ENCODE measurements at regions not wholly inside any gene's neighbourhood (a gene's known extent, or its start where the extent isn't known, plus 50 kb on each side); places are given as distances from the start of the nearest gene placed in this dataset.
A peak's percentile ranks its signal among the peaks of the same experiment; 100 is the strongest.
"Not testable (repeated sequence)": the region's sequence is repeated elsewhere in the genome, so short reads cannot be mapped to it uniquely, and the experiment has no call there.

GRCh38 chr2:195094330-195094729, 562.7 kb upstream of the SLC39A10 start:
- H3K27ac ChIP-seq = no peak overlapping the region
- no peak for TF ChIP-seq ZFX (IDR thresholded peaks at IDR 0.05; ENCODE audit: borderline replicate concordance)
- TF ChIP-seq, protein P1, sequence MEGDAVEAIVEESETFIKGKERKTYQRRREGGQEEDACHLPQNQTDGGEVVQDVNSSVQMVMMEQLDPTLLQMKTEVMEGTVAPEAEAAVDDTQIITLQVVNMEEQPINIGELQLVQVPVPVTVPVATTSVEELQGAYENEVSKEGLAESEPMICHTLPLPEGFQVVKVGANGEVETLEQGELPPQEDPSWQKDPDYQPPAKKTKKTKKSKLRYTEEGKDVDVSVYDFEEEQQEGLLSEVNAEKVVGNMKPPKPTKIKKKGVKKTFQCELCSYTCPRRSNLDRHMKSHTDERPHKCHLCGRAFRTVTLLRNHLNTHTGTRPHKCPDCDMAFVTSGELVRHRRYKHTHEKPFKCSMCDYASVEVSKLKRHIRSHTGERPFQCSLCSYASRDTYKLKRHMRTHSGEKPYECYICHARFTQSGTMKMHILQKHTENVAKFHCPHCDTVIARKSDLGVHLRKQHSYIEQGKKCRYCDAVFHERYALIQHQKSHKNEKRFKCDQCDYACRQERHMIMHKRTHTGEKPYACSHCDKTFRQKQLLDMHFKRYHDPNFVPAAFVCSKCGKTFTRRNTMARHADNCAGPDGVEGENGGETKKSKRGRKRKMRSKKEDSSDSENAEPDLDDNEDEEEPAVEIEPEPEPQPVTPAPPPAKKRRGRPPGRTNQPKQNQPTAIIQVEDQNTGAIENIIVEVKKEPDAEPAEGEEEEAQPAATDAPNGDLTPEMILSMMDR (IDR thresholded peaks at IDR 0.05) = no peak

GRCh38 chr2:195092341-195092740, 564.7 kb upstream of the SLC39A10 start:
- no peak overlapping the region for H3K27ac ChIP-seq
- TF ChIP-seq, protein P1 (IDR thresholded peaks at IDR 0.05) = 0 out of 2 replicates have a peak, but pooled peaks have one; percentile 6
- no peak for TF ChIP-seq ZFX (IDR thresholded peaks at IDR 0.05; ENCODE audit: borderline replicate concordance)

DNA sequence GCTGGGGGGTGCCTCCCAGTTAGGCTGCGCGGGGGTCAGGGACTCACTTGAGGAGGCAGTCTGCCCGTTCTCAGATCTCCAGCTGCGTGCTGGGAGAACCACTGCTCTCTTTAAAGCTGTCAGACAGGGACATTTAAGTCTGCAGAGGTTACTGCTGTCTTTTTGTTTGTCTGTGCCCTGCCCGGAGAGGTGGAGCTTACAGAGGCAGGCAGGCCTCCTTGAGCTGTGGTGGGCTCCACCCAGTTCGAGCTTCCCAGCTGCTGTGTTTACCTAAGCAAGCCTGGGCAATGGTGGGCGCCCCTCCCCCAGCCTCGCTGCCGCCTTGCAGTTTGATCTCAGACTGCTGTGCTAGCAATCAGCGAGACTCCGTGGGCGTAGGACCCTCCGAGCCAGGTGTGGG, 584.2 kb upstream of the SLC39A10 start:
- not testable (repeated sequence) for H3K27ac ChIP-seq

- no peak overlapping the region for H3K27ac ChIP-seq
- TF ChIP-seq ZFX (IDR thresholded peaks at IDR 0.05; ENCODE audit: borderline replicate concordance) = no peak
- TF ChIP-seq, protein P1 (IDR thresholded peaks at IDR 0.05) = no peak
These were observed 600.0 kb upstream of the SLC39A10 start for GRCh38 chr2:195057001-195057400.

DNA sequence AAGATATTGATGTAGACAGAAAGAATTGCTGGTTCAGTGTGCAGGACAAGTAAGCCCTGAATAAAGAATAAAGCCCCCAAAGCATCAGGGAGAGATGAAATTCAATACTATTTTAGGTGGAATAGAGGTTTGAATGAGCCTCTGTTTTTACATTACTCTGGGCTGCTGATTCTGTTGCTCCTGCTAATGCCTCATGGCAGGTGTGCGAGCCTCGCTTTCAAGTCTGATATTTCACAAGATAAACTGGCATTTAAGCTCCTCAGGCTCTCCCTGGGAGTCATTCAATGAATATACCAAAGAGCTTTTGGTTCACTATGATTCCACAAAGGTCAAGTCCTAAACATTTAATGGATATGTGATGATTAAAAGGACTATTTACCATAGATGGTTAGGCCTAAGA, 601.0 kb upstream of the SLC39A10 start:
- TF ChIP-seq ZFX (IDR thresholded peaks at IDR 0.05; ENCODE audit: borderline replicate concordance) = no peak
- TF ChIP-seq, protein P1 (IDR thresholded peaks at IDR 0.05) = no peak
- H3K27ac ChIP-seq = no peak overlapping the region

DNA sequence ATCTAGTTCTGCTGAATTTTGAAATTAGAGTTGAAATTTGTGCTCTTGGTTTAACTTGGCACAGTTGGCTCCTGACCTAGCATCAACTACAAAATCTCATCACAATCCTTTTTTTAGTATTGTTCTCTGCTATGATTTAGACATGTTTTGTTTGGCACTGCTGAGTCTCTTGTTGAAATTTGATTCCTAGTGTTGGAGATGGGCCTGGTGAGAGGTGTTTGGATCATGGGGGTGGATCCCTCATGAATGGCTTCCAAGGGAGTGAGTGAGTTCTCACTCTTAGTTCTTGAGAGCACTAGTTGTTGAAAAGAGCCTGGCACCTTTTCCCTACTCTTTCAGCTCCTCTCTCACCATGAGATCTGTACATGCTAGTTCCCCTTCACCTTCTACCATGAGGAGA, 605.6 kb upstream of the SLC39A10 start:
- no peak overlapping the region for H3K27ac ChIP-seq
- no peak for TF ChIP-seq ZFX (IDR thresholded peaks at IDR 0.05; ENCODE audit: borderline replicate concordance)
- TF ChIP-seq, protein P1 (IDR thresholded peaks at IDR 0.05) = no peak

DNA sequence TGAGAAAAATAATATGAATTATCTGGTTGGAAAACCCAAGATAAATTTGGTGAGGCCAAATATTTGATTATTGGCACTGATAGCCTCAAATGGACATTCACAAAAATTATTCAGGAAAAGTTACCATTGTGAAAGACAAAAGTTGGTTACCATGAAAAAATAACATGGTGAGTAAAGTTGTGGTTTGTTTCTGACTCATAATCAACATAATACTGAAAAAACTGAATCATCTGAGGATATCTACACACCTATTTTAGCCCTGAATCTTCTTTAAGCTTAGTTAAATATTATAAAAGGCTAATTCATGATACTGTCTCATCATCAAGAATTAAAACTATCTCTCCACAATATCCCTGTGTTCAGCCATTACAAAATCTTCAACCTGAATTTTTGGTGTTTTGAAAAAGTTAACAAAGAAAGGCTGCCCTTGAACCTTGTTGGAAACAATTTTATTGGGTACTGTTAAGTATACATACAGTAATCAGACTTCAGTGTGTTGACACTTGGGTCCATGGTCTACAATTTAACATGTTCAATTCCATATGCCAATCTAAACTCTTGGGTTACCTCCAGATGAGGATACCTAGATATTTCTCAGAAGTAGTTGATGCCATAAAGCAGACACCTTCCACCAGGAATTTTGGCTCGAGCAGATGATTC, 607.5 kb upstream of the SLC39A10 start:
- TF ChIP-seq, protein P1 (IDR thresholded peaks at IDR 0.05) = no peak
- TF ChIP-seq ZFX (IDR thresholded peaks at IDR 0.05; ENCODE audit: borderline replicate concordance) = no peak
- H3K27ac ChIP-seq = no peak overlapping the region

- no peak overlapping the region for H3K27ac ChIP-seq
- no peak for TF ChIP-seq ZFX (IDR thresholded peaks at IDR 0.05; ENCODE audit: borderline replicate concordance)
- TF ChIP-seq, protein P1 (IDR thresholded peaks at IDR 0.05) = no peak
These were observed 609.1 kb upstream of the SLC39A10 start for GRCh38 chr2:195047955-195048354.

All from 22Rv1 (cell line).